Progenitor cell of endocrine pancreas (in vitro differentiated cells): ENCODE measurements at regions not wholly inside any gene's neighbourhood (a gene's known extent, or its start where the extent isn't known, plus 50 kb on each side); places are given as distances from the start of the nearest gene placed in this dataset.

ENCODE experiments used
- DNase-seq: peaks from one replicate; pipeline ENCODE4 v3.0.0; 2021; ENCODE audit warnings: low spot score; ENCODE audit not compliant: unreplicated experiment
- H3K27ac Mint-ChIP-seq: 2 replicates; pipeline ENCODE4 v1.8.0; 2021; ENCODE audit warnings: mild to moderate bottlenecking, moderate library complexity, mixed read lengths
- H3K27me3 Mint-ChIP-seq: 2 replicates; pipeline ENCODE4 v1.8.0; 2021; ENCODE audit warnings: mixed read lengths
- H3K36me3 Mint-ChIP-seq: 2 replicates; pipeline ENCODE4 v1.8.0; 2022; ENCODE audit warnings: mixed read lengths; ENCODE audit not compliant: insufficient read depth
- H3K4me1 Mint-ChIP-seq: 2 replicates; pipeline ENCODE4 v1.8.0; 2021; ENCODE audit warnings: low read depth, mixed read lengths
- H3K4me3 Mint-ChIP-seq: 2 replicates; pipeline ENCODE4 v1.8.0; 2021; ENCODE audit warnings: low read depth, mild to moderate bottlenecking, moderate library complexity, mixed read lengths
- H3K9me3 Mint-ChIP-seq: 2 replicates; pipeline ENCODE4 v1.8.0; 2021; ENCODE audit warnings: low read depth, mixed read lengths
- TF ChIP-seq, protein P1 (sequence below): fragments of 200-600 bp; sonication (generic); IDR thresholded peaks from one replicate; pipeline ENCODE4 v1.5.0; 2021; ENCODE audit warnings: antibody characterized with exemption, mild to moderate bottlenecking; ENCODE audit not compliant: unreplicated experiment

DNA sequence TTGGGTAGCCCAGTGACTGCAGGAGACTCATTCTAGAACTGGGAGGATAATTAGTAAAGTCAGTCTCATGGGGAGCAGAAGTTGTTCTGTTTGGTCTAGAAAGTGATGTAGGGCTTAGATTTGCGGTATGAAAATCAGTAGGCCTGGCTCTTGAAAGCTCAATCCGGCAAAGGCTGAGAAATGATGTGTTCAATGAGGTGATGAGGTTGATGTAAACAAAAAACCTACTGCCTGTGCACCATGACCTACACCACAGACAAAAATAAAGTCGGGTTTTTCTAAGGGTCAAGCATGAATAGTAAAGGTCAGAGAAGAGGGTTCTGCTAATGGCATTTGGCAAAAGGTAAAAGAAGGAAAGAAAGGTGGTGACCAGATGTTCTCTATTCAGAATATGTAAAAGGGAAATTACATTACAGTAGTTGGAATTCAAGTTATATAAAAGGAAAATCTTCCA, 80.8 kb upstream of the COL5A2 start:
- H3K4me1 Mint-ChIP-seq = no peaks in the 10 kb centered on the region
- no peak for DNase-seq

DNA sequence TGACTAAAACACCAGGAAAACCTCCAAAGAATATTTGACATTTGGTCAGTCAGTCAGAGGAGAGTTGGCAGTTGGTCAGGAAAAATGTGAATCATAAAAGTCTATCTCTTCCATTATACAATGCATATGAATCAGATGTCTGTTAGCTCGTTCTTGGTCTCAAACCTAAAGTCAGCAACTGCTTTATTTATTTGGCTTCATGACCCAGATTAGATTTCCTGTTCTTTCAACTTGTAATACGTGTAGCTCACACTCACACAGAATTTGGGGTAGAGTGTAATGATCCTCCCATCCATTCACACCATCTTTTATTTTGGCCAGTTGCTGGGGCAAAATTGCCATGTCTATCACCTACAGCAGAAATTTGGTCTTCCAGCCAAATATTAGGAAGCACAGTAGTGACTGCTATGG, 81.9 kb upstream of the COL5A2 start:
- Mint-ChIP-seq H3K27me3 (no peaks in the 10 kb centered on the region), H3K4me3 (no peak overlapping the region), H3K4me1 (no peaks in the 10 kb centered on the region), H3K36me3 (no peaks in the 10 kb centered on the region), H3K9me3 (peaks cover 3% of the 10 kb centered on the region), H3K27ac (no peak overlapping the region)
- no peak for DNase-seq
- TF ChIP-seq, protein P1, sequence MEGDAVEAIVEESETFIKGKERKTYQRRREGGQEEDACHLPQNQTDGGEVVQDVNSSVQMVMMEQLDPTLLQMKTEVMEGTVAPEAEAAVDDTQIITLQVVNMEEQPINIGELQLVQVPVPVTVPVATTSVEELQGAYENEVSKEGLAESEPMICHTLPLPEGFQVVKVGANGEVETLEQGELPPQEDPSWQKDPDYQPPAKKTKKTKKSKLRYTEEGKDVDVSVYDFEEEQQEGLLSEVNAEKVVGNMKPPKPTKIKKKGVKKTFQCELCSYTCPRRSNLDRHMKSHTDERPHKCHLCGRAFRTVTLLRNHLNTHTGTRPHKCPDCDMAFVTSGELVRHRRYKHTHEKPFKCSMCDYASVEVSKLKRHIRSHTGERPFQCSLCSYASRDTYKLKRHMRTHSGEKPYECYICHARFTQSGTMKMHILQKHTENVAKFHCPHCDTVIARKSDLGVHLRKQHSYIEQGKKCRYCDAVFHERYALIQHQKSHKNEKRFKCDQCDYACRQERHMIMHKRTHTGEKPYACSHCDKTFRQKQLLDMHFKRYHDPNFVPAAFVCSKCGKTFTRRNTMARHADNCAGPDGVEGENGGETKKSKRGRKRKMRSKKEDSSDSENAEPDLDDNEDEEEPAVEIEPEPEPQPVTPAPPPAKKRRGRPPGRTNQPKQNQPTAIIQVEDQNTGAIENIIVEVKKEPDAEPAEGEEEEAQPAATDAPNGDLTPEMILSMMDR = no peak

More for the DNA sequence above, 80.8 kb upstream of the COL5A2 start:
- TF ChIP-seq, protein P1 = no peak
- H3K27ac Mint-ChIP-seq = no peak overlapping the region
- peaks cover 2% of the 10 kb centered on the region for H3K9me3 Mint-ChIP-seq
- H3K4me3 Mint-ChIP-seq = no peak overlapping the region
- H3K36me3 Mint-ChIP-seq = no peaks in the 10 kb centered on the region
- H3K27me3 Mint-ChIP-seq = no peaks in the 10 kb centered on the region

GRCh38 chr2:189261916-189262315, 82.4 kb upstream of the COL5A2 start:
- H3K27ac Mint-ChIP-seq = no peak overlapping the region
- no peaks in the 10 kb centered on the region for H3K27me3 Mint-ChIP-seq
- no peak for DNase-seq
- no peaks in the 10 kb centered on the region for H3K36me3 Mint-ChIP-seq
- peaks cover 3% of the 10 kb centered on the region for H3K9me3 Mint-ChIP-seq
- TF ChIP-seq, protein P1 = no peak
- no peaks in the 10 kb centered on the region for H3K4me1 Mint-ChIP-seq
- no peak overlapping the region for H3K4me3 Mint-ChIP-seq

DNA sequence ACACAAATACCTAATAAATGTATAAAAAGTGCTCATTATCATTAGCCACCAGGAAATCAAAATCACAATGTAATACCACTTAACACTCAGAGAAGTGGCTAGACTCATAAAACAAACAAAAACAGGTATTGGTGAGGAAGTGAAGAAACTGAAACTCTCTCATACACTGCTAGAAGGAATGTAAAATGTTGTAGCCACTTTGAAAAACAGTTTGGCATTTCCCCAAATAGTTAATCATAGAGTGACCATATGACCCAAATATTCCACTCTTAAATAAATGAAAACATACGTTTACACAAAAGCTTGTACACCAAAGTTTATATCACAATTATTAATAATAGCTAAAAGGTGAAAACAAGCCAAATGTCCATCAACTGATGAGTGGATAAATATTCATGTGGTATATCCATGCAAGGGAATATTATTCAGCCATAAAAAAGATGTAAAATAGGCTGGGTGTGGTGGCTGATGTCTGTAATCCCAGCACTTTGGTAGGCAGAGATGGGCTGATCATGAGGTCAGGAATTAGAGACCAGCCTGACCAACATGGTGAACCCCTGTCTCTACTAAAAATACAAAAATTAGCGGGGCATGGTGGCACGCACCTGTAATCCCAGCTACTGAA, 86.2 kb upstream of the COL5A2 start:
- no peak overlapping the region for H3K4me3 Mint-ChIP-seq
- no peak for DNase-seq
- peaks cover 3% of the 10 kb centered on the region for H3K9me3 Mint-ChIP-seq
- H3K36me3 Mint-ChIP-seq = no peaks in the 10 kb centered on the region
- TF ChIP-seq, protein P1 = no peak
- H3K27me3 Mint-ChIP-seq = no peaks in the 10 kb centered on the region
- H3K27ac Mint-ChIP-seq = no peak overlapping the region
- H3K4me1 Mint-ChIP-seq = no peaks in the 10 kb centered on the region

GRCh38 chr2:189267491-189267890, 87.9 kb upstream of the COL5A2 start:
- Mint-ChIP-seq H3K36me3 (no peaks in the 10 kb centered on the region), H3K4me3 (no peak overlapping the region), H3K27me3 (no peaks in the 10 kb centered on the region), H3K27ac (no peak overlapping the region), H3K9me3 (peaks cover 3% of the 10 kb centered on the region), H3K4me1 (no peaks in the 10 kb centered on the region)
- TF ChIP-seq, protein P1 = no peak
- no peak for DNase-seq
